UCSD-AML1 (cell line): ENCODE measurements at regions not wholly inside any gene's neighbourhood (a gene's known extent, or its start where the extent isn't known, plus 50 kb on each side); places are given as distances from the start of the nearest gene placed in this dataset.
"Not testable (repeated sequence)": the region's sequence is repeated elsewhere in the genome, so short reads cannot be mapped to it uniquely, and the experiment has no call there.

Experiments used
- DNase-seq: peaks from one replicate; lab custom pipeline; 2025; ENCODE audit not compliant: unreplicated experiment; lab: John Stamatoyannopoulos, UW

DNA sequence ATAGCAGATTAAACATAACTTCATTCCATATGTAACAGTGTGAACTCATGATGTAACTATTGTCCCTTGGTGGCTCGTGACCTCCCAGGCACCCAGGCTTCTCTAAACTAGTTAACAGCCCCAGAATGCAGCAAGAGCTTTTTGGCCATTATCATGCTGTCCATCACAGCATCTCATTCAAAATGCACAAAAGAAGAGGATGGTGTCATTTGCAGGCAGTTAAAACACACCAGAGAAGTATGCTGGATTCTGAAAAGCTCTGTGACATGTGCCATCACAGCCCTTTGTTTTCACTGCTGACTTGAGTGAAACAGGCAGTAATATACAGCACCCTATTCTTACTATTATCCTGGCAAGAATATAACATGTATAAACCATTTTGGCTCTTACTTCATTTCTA, 117.6 kb upstream of the CHMP2B start:
- DNase-seq, result no peak

DNA sequence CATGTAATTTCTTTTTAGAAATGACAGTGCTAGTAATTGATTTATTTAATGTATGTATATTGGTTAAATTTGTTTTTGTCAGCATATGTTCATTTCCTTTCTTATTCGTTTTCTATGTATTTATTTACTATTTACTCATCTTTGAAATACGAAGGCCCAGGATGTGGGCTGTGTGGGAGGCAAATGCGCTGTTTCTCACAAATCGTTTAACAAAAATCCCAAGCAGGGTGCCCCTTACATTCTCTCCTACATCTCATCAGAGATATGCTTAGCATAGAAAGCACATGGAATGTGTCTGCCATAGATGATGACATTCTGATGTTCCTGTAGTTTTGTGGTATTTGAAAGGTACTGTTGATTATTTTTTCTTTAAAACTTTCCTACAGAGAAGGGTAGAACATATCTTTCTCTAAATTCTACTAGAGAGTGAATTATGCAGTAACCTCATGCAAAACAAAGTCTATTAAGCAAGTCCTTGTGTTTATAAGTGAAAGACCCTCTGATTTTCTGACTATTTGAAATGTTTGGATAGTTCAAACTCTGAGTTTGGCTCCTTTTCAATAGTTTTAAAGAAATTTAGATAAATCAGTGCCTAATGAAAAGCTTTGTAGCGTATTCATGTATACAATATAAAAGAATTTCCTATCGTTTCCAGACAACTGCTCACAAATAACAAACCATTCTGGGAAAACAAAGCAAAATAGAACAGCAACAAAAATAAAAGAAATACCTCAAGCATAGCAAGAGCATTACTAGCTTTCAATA, 111.1 kb upstream of the VGLL3 start:
- DNase-seq, result no peak

DNA sequence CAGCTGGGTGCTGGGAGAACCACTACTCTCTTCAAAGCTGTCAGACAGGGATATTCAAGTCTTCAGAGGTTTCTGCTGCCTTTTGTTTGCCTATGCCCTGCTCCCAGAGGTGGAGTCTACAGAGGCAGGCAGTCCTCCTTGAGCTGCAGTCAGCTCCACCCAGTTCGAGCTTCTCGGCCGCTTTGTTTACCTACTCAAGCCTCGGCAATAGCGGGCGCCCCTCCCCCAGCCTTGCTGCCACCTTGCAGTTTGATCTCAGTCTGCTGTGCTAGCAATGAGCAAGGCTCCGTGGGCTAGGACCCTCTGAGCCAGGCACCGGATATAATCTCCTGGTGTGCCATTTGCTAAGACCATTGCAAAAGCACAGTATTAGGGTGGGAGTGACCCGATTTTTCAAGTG, 106.8 kb upstream of the VGLL3 start:
- not testable (repeated sequence) for DNase-seq

DNA sequence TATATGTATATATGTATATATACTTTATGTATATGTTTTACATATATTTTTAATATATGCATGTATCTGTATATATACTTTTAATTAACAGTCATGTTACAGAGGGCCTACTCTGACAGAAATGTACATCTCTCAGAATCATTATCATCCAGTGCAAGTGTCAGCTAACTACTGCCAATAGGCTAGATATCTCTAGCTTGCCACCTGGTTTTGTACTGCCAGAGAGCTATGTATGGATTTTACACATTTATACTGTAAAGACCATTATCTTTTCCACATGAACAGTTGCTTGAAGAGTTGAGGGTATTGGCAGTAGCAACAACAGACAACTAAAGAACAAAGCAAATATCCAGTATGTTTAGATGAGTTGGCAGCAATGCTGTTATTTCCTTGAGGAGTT, 99.7 kb upstream of the VGLL3 start:
- DNase-seq, result no peak

DNA sequence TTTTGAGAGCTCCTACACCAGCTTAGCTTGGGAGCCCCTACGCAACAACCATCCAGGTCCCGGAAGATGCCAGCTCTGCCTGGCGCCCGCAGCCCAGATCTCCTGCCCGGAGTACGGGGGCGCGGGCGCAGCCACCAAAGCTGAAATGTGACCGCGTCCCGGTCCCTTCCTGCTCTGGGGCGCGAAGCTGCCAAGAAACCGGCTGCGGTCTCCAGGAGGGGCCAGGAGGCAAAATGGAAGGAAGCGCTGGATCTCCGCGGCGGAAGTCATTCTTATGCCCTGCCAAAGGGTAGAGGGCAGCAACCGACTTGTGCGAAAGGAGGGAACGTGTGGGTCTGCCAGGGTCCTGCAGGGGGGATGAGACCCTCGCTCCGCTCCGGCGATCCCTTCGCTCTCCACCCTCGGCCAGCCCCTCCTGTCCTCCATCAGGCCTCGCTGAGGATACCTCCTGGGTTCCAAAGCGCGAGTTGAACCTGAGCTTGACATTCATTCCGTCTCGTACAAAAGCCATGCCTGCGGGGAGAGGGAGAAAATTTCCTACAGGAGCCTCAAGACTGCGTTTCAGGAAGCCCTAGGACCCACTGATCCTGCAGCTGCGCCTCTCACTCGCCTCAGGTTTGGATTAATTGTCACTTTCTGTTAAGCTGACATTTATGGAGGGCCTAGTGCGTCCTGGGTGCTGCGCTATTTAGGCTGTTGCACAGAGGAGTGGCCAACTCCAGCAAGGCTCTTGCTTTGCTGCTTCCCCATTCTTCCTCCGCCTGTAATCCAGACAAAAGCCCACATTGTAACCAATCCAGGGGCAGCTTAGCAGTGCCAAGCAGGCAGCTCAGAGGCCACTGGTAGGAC, 98.3 kb upstream of the VGLL3 start:
- peak; percentile 32 for DNase-seq

DNA sequence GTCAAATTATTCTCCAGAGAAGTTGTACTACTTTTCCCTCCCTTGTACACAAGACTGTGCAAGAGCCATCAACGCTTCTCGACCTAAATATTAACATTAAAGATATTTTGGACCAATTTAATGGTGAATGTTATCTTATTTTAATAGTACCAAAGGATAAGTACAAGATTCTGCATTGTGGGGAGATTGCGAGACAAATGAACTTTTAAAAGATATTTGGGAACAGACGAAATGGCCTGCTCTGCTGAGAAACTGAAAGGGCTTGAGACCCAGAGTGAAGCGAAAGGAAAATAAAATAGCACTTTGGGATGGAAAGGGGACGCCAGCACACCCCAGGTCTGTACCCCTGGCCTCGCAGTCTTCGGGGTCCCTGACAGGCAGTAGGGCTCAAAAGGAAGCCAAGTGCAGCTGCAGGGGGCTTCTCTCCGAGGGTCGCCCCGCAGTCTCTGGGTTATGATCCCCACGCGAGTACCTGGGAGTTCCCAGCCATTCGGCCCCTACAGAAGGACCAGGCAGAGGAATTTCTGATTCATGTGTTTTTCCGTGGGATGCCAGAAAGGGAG, 97.6 kb upstream of the VGLL3 start:
- no peak for DNase-seq

DNA sequence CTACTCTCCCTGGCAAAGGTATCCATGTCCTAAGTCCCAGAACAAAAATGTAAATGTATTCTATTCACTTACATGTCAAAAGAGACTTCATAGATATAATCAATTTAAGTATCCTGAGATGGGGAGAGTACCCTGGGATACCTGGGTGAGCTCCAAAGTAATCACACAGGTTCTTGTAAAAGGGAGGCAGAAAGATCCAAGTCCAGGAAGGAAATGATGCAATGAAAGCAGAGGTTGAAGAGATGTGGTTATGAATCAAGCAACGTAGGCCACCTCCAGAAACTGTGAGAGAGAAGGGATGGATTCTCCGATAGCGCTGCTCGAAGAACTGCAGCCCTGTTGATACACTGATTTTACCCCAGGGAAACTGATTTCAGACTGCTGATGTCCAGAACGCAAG, 93.9 kb upstream of the VGLL3 start:
- DNase-seq, result no peak

DNA sequence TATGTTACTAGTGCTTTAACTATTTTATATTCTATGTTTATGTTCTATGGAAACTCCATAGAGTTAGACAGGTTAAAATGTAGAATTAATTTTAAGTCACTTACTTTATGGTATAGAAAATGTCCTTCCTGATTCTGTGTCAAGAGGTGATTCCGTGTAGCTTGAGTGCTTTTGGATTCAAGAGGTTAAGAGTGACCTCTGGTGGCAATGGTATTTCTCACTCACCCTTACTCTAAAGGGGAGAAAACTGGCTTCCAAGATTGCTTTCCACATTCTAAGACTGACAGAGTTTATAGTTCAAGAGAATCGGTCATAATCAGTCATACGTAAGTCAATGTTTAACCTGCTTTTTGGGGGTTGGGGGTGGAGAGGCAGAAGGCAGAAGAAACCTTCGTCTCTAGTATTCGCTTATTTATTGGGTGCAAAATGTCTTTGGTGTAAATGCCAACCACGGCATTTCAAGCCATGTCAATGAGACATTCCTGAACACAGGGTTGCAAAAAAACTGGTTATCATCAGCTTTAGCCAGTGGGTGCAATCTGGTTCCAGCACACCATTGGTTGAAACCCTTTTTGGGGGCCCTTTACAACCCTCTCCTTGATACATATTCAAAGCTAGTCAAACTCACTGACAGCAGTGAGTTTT, 92.0 kb upstream of the VGLL3 start:
- no peak for DNase-seq

DNA sequence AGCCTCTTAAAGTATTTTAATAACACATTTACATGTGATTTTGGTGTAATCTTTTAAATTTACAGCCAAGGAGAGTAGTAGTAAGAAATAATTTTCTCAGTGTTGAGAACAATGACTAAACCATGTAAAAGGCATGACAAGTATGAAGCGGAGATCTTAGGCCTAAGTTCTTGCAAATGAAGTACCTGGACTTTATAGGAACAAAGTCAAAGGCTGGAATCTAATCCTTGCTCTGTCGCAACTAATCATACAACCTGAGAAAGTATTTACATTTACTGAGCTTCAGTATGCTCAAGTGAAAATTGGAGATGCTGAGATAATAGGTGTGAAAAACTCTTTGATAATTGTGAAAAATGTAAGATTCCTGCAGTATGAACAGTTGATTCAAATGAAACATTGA, 86.4 kb upstream of the VGLL3 start:
- DNase-seq, result no peak

DNA sequence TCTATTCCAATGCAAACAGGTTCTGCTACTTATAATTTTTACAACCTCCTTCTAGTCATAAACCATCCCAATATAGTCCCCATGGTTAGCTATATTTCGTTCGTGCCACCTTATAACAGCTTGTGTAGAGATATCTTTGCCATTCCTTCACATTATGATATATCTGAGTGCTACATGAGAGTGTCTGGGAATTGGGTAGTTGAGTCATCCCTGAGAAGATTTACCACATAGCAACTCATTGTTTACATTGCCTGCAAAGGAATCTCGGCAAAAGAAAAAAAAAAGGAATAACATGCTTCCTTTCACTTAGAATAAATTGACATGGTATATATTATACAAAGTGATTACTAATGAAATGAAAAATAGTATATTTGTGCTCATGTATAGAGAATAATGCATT, 86.0 kb upstream of the VGLL3 start:
- DNase-seq, result no peak

DNA sequence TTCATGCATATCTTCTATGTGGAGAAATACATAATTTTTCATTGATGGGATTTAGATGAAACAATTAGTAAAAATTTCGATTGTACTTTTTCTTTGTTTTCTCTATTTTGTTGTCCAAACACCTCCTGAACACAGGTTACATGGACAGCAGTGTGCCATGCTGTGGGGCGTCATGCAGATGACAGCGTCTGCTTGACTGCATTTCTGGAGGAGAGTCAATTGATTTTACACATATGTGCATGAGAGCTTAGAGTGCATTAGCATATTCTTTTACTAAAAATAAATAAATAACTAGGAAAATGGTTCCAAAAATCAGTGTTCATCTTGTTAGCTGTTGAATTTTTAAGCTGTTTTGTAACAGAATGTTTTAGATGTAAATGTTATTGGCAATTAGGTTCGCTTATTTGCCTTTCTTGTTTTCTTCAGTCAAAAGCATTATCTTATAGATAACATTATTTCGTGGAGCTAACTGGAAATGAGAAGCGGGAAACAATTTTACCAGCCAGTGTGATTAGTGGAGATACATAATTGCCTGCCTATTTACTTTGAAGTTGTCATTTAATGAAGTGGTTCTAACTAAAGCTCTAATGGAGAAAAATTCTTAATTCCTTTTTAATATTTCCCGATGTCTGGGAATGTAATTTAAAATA, 82.7 kb upstream of the VGLL3 start:
- DNase-seq, result no peak

DNA sequence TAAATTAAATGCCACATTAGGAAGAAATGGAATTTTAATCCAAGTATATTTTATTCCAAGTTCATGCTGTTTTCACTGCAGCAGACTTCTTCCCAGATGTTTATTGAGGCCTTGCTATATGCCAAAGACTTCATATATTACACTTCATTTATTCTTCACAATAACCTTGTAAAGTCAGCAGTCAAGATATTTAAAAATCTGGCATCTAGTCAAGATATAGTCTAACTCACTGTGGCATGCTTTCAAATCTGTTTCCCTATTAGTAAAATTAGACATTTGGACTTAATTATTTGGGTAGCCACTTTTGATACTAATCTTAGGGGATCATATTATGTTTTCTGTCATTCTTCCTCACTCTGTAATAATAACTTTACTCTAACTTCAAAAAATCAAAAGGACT, 81.5 kb upstream of the VGLL3 start:
- DNase-seq, result no peak

DNA sequence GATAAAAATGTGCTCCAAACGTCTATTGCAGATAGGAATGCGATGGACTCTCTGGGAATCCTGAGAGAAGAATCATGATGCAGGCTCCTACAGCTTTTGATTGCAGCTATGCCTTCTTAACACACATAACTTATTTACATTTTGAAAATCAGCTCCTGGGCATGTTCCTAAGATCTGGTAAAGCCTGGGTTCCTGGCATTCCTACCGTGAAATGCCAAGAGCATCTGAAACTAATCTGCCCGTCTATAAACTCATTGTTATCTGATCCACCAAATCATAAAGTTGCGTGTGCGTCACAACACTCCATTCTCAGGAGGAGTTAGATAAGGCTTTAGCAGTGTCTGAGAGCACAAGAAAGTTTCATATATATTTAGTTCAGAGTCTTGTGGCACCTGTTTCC, 79.0 kb upstream of the VGLL3 start:
- DNase-seq, result no peak

DNA sequence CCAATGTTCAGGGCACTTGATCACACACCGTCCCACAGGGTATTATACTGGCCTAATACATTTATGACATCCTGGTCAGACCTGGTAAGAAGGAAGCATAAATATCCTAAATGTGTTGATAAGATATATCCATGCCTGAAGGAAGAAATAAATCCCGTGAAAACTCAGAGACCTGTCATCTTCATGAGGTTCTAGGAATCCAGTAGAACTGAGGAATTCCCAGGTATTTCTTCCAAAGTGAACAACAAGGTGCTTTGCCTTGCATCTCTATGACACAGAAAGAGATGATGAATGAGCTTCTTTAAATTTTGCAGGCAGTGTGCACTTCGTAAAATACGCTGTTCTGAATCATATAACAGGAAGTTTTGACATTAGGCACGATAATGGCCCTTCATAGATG, 78.1 kb upstream of the VGLL3 start:
- DNase-seq, result no peak

DNA sequence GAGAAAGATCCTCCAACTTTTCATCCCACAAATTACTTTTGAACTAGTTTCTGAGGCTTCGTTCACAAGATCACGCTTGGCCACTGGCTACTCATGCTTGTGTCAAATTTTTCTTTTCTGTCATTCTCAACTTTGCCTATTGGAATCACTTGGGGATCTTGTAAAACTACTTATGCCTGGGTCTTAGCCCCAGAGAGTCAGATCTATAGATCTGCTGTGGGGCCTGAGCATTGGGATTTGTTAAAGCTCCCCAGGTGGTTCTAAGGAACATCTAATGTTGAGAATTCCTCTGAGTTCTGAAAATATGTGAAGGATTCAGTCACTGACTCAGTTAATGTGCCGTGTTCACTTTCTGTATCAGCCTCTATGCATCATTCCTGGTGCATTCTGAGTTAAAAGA, 71.7 kb upstream of the VGLL3 start:
- no peak for DNase-seq

DNA sequence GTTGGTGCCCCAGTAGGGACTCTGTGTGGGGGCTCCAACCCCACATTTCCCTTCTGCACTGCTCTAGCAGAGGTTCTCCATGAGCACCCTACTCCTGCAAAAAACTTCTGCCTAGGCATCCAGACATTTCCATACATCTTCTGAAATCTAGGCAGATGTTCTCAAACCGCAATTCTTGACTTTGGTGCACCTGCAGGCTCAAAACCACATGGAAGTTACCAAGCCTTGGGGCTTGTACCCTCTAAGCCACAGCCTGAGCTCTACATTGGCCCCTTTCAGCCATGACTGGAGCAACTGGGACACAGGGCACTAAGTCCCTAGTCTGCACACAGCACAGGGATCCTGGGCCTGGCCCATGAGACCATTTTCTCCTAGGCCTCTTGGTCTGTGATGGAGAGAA, 66.5 kb upstream of the VGLL3 start:
- no peak for DNase-seq

DNA sequence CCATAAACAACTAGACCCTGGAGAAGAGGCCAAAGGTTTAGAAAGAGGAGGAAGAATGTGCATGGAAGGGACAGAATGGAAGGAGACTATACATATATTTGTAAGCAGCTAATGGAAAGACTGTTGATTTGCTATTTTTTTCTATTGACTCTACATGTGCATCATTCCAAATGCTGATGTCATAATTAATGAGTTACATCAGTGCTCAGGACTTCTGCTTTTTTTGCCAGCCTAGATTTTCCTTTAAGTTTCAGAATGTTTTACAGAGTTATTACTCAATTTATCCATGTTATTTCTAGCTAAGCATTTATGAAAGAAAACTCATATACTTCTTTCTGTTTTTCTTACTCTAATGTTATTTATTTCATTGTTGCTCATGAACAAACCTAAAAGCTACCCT, 62.6 kb upstream of the VGLL3 start:
- no peak for DNase-seq

DNA sequence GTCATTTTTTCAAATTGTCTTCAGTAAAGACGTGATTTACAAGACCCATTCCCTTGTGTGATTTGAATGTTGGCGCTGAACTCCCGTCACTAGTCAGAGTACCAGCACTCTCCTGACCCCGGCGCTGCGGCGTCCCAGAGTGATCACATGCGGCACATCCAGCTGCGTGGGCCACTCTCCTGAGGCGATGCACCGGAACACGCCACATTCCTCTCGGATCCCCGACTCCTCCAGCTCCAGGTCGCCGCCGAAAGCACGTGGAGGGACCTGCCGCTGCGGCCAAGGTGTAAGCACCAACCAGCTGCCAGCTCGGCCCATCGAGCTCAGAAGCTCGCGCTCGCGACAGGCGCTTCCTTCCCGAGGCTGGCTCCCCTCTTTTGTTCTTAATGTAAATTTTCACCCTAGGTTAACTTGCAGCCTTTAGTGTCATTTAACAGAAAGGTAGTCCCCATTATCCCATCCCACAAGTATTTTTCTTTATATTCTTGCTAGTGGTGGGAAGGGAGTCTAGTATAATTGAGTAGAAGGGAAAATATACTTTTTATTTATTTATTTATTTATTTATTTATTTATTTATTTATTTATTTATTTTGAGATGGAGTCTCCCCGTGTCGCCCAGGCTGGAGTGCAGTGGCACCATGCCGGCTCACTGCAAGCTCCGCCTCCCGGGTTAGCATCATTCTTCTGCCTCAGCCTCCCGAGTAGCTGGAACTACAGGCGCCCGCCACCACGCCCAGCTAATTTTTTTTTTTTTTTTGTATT, 61.7 kb upstream of the VGLL3 start:
- DNase-seq, result no peak

DNA sequence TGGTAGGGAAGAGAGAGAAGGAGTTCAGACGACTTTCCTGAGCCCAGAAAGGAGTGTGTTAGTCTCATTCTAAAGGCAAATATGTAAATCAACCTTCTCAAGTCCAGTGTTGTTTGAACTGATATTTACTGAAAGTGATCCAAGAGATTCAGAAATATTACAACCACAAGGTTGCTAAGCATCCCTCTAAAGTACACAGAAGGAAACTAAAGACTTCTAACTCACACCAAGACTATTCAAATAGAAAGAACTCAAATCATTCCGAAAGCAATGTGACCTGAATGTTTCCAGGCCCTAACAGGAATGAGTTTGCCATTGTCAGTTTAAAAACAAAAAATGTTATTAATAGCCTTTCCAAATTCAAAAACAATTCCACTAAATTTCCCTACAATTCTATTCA, 56.9 kb upstream of the VGLL3 start:
- DNase-seq, result no peak

DNA sequence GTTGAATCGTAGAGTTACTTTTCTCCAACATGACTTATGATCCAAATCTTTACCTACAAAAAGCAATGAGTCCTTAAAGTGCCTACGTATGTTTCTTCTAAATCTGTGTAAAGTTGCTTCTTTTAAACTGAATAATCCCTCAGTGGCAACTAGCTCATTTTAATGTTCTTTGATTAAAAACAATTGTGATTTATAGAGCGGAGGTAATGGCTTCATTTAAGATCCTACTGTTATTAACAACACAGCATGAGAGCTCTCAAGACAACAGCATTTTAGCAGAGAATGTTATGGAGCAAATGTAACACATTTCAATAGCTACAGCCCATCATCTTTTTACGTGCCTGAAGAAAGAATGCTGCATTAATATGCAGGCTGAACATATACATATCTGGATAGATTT, 55.3 kb upstream of the VGLL3 start:
- DNase-seq, result no peak

DNA sequence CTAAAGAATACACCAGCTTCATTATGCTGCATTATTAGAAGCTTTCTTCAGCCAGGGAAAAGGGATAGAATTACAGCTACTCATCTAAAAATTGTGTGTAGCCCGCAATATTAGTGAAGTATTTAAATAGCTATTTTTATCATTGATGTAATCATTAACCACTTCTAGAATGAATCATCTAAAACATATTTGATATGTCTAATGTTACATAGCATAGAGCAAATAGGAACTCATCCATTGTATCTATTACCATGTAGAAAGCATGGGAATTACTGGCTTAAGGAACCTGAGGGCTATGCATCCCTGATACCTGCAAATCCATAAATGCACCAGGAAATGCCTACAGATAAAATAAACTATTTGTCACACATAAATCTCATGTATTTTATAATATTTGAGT, 54.5 kb upstream of the VGLL3 start:
- no peak for DNase-seq
